22Rv1 (cell line): ENCODE measurements at regions not wholly inside any gene's neighbourhood (a gene's known extent, or its start where the extent isn't known, plus 50 kb on each side); places are given as distances from the start of the nearest gene placed in this dataset.

Experiments
- CTCF ChIP-seq: fragments of 450-650 bp; IDR thresholded peaks from 2 replicates; pipeline ENCODE4 v1.5.1; 2017; ENCODE audit warnings: mild to moderate bottlenecking
- ZFX ChIP-seq: fragments of 450-650 bp; IDR thresholded peaks from 2 replicates; pipeline ENCODE4 v1.6.1; 2017; ENCODE audit warnings: antibody characterized with exemption, borderline replicate concordance

DNA sequence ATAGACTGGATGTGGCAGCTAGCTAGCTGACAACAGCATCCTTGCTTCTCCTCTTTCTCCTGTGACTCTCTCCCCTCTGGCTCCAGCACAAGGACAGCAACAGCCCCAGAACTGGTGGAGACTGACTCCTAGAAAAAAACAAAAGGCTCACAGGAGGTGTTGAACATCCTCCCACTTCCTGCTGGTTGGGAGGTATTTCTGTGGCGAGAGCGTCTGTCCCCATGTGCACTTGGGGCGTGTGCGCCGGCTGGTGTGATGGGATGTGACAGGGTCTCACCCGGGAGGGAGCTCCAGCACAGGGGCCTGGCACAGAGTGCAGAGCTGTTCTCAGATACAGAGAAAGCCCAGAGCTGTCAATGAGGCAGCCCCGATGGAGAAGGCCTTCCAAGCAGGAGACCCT is 107.2 kb upstream of the E2F8 start:
- TF ChIP-seq CTCF = no peak
- no peak for TF ChIP-seq ZFX
